Bone marrow (tissue), 2 donors: ENCODE measurements at regions not wholly inside any gene's neighbourhood (a gene's known extent, or its start where the extent isn't known, plus 50 kb on each side); places are given as distances from the start of the nearest gene placed in this dataset.

Experiments used
- DNase-seq, 2 donors: peaks; one replicate each; lab custom pipeline; 2025; lab: John Stamatoyannopoulos, UW

DNA sequence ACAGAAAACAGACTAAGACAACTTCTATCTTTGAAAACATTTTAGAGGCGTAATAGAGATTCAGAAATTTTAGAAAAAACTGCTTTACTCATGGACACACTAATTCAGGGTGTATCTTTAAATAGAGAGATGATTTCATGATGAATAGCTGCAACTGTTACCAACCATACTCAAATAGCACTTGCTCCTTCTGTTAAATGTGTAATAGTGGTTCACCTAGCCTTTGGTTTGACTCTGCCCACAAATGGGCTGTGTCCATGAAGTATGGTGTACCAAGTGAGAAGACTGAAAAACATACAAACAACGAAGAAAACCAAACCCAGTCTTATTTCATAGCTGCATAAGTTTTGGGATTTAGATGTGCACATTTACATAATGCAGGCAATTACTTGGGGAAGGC is 610.6 kb downstream of the PLCL1 start:
- DNase-seq = no peak

DNA sequence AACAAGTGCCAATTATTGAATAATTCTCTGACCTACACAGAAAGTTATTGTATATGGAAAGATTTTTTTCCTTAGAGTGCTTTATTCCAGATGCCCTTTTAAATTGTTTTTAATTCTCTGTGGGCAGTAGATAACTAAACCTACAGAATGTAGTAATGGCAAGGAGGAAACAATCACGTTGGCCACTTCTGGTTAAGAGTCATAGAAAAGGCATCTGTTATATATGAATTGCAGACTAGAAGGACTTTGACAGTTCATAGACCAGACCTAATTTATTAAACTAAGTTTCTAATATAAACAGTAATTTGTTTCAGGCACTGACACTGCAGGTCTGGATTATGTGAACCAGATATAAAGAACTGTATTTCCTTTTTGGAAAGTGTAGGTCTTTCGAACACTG is 607.5 kb downstream of the PLCL1 start:
- DNase-seq = no peak

DNA sequence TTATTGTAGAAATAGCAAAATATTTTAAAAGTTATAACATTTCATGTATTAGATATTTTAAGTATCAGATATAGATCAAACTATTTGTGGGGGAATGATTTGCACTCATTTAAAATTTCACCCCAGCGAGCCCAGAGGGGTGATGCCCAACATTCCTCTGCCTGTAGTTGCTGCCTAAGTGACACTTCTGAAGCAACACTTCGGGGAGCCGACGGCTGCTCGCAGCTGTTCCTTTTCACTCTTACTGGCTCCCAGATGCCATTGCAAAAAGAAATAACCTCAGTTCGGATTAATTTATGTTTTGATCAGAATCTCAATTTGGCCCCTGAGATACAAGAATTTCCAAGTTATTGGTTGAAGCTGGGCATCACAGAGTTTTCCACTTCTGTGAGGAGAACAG is 603.8 kb downstream of the PLCL1 start:
- no peak for DNase-seq

DNA sequence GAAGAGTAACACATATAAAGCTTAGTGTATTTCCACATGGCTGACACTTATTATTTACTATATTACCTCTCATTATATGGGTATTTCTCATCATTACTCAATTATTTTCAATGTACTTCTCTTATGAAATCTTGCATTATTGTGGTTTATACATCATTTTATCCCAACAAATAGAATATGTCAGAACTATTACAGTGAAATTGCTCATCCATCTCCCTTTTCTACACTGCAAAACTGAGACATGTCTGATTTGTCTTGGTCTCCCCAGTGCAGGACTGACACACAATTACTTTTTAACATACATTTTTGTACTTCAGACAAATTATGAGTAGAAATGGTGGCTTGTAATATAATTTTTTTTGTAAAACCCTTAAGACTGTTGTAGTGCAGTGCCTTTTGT is 600.9 kb downstream of the PLCL1 start:
- DNase-seq = no peak

DNA sequence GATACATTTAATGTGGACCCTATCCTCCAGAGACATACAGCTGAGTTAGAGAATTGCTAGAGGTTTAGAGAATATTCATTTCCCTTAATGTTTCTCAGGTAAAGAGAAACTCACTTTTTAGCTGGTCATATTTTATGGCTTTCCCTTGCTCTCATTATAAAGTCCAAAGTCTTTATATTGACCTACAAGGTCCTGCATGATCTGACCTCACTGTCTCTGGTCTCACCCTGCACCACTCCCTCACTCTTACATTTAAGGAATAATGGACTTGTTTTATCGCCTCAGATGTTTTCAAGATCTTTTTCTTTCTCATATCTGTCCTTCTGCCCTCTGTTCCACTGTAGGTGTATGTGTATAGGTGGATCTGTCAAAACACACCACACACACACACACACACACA is 597.3 kb downstream of the PLCL1 start:
- DNase-seq = no peak

DNA sequence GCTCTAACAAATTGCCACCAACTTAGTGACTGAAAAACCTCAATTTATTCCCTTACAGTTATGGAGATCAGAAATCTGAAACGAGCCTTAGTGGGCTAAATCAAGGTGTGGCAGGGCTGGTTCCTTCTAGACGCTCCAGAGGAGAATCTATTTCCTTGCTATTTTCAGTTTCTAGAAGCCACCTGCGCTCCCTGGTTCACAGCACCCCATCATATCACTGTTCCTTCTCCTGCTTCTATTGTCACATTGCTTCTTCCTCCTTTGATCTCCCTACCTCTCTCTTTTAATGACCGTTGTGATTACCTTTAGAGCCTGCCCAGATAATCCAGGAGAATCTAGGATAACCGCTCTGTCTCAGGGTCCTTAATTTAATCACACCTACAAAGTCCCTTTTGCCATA is 596.6 kb downstream of the PLCL1 start:
- no peak for DNase-seq

DNA sequence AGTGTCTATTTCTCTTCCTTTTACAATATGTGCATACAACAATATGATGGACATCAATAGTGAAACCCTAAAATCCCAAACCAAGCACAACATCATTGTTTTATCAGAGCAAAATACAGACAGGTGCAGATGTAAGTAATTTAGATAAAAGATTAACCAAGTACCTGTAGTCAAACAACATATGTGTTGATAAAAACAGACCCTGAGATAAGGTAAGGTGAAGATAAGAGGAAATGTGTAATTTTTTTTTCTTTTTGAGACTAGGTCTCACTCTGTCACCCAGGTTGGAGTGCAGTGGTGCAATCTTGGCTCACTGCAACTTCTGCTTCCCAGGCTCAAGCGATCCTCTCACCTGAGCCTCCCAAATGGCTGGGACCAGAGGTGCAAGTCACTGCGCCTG is 589.8 kb downstream of the PLCL1 start:
- DNase-seq = no peak

DNA sequence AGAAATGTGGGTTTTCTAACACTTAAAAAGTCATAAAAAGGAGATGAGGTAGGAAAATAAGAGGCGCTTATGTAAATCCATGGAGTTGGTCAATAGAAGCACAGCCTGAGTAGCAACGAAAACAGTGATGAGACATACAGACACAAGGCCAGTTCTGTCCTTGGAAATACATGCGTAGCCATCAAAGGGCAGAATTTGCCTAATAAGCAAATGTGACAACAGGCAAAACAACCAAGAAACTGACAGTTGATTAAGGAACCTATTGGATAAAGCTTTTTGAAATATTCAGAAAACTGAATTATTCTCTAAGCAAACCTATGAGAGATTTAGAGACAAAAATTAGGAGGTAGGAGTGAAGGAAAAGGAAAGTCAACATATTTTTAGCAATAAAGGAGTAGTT is 586.3 kb downstream of the PLCL1 start:
- DNase-seq = no peak

DNA sequence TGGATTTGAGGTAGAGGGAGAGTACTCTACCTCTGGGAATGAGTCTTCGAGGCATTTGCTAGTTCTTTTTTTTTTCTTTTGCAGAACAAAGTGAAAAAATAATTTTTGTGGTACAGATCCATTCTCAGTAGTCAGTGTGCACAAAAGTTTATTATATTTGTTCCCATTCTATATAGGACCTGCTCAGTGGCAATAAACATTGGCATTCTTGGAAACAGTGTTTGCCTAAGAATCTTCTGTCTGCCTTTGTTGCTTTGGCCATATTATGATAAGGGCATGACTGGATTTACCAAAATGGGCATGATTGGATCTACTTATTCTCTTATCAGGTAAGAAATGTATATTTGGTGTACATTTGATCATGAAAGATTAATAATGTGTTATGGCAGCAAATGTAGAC is 583.3 kb downstream of the PLCL1 start:
- no peak for DNase-seq

DNA sequence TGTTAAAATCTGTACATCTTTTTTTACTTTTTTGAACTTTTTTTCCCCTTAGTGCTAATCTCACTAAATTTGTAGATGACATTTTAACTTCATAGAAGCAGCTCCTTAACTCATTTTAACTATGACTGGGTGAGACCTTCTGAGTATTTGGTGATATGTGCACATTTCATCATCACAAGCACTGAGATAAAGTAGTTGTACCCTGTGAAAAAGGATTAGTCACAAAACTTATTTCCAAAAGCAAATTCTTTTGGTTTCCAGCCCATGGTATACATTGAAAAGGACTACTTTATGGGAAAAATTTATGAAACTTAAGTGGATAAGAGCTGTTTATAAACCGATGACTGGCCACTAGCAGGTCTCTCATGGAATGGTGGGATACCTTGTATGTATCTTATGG is 581.5 kb downstream of the PLCL1 start:
- no peak for DNase-seq

DNA sequence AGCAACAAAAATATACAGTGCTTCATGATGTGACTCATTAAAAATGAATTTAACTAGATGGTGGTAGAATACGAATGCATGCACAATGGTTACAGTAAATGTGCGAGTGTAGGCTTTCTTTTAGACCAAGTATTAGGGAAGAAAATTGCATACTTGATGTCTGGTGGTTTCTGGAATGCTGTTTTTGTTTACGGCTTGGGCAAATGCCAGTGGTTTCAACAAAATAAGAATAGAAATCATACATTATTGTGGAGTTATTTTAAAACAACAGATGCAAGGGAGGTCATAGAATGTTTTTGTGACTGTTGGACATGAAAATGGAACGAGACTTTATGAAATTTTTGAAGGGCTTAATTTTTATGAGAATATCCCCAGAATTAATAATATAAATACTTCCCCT is 580.9 kb downstream of the PLCL1 start:
- DNase-seq = no peak

DNA sequence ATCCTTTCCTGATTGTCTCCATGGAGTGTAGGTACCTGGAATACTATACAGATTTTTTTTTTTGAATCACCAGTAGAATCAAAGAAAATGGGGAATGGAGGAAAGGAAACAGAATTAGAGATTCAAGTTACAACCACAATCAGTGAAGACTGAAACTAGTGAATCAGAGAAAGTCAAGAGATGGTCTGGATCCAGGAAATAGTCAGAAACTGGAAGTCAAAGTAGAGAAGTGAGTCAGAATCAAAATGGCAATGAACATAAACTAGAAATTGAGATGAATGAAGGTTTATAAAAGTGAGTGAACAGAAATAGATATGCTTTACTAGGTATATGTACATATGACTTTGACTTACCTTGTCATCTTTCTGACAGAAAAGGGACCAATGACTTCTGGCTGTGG is 579.0 kb downstream of the PLCL1 start:
- no peak for DNase-seq

DNA sequence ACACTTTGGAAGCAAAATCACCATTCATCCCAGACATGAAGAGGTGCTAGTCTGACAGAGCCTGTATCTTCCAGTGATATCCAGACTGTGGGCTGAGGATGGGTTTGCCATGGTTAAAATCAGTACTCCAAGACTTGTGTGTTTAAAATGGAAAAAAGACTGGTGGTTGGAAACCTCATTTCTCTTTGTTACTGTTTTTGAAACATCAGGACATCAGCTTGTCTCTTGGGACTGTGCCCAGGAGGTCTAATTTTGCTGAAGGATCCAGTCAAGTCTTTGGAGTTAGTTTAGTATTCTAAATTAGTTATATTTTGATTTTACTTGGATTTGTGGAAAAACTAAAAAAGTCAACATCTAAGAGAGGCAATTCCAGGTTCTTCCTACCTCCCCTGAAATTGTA is 578.4 kb downstream of the PLCL1 start:
- no peak for DNase-seq

DNA sequence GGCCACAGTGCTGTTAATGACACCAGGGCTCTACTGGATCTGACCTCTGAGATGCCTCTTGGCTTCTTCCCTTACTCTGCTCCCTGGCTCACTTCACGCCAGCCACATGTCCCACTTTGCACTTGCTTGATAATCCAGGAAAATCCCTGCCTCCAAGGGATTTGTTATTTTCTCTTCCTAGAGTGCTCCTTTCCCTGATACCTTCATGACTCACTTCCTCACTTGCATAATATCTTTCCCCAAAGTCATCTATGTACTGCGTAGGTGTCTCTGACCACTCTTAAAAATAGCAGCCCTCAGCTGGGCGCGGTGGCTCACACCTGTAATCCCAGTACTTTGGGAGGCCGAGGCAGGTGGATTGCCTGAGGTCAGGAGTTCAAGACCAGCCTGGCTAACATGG is 572.3 kb downstream of the PLCL1 start:
- DNase-seq = no peak

DNA sequence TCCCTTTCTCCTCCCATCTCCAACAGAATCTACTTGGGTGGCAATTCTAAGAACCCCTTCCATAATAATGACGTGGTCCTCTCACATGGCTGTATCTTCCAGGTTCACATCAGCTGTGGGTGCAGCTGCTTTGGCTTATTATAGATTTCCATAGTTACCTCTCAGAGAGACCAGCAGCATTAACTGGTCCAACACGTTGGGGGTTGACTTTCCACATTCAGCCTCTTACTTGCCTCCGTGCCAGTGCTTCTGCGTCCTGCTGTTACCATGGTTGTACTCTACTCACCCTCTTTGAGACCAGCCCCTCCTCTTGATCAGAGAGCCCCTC is 570.7 kb downstream of the PLCL1 start:
- no peak for DNase-seq

DNA sequence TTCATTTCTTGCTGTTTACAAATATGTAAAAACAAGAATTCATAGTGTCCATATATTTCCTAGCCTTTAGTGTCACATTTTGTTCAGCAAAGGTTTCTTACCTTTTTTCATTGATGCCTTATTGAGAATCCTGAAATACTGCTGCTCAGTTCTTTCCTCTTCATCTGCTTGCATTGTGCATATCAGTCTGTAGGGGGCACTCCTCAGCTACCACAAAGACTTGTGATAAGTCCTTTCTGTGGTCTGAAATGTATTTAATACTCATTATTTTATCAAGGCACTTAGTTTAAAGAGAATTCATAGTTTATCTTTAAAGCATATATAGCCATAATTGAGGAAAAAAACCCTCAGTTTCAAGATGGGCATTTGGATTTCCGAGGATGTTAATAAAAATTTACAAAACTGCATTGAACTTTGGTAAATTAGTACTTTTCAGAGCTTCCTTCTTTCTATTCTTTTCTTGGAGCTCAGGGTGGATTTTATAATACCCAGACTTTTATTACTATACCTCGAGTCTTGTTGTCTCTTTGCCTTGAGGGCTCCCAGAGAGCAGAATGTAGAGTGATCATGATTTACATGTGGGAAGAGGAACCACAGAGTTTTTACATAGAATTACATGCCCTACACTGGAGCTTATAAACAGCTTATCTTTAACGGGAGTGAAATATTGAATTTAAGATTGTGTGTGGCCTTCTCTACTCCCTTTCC is 570.1 kb downstream of the PLCL1 start:
- no peak for DNase-seq

DNA sequence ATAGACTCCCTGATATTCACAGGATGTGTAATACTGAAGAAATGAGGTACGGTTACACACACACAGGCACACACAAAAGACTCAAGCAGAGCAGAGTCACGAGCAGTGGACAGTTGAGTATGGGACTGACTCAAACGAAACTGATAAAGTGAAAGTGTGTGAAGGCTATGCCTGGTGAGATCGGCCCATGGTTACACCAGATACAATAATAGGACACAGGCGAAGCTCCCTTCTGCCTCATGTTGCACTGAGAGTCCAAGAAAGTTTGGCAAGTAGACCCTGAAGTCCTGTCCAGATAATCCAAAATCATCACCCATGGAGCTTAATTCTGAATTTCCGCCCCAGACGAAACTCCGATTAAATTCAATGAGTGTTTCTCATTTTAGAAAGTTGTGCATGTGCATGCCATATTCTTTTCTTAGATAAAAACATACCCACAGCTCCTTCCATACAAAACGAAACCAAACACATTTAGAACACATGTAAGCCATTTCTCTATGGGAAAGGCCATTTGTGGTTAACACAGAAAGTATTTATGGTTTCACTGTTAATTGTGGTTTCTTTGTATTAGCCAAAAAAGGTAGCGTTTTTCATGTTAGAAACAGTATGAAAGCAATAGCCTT is 567.6 kb downstream of the PLCL1 start:
- no peak for DNase-seq

DNA sequence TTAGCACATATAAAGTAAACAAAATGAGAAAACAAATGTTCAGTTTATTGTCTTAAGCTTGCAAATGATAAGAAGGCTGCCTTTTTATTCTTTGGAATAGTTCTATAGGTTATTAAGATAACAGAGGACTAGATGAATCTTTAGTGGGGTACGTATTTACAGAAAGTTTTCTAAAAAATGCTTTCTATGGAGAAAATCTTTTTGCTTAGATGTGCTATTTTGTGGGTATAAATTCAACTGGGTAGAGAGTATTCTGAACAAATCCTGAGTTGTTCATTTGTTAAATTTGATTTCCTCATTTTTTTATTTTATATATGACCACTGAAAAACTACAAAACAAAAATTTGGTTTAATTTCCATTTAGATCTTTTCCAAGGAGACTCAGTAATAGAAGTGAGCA is 566.9 kb downstream of the PLCL1 start:
- DNase-seq = no peak

DNA sequence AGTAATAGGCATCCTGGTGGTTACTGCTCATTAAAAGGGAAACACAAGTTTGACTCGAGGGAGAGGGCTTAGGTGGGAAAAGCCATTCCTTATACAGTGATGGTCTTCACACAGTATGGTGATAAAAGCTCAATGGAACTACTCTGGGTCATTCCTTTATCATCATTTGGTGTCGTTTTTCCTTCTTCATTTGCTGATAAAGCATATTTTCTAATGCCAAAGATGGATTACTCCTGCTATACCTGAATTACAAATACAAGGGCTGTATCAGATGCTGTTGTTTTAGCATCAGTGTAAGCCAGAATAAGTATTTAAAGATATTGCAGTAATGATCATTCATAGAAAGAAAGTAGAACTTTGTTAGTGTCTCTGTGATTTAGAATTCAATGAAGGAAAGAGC is 563.7 kb downstream of the PLCL1 start:
- DNase-seq = no peak

DNA sequence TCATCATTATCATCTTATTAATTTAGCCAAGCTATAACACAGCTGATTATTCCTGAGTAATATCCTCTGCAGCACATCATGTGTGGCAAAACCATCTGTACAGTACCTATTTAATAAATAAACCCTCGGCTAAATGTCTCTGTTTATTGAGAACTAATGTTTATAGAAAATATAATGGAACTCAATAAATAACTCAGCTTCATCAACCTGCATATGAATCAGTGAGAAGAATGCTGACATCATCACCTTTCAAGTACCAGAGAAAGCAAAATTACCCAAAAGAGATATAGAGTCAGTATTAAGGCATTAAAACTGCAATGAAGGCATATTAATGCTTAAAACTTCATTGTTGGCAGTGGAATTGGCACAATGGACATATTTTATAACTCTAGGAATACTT is 558.3 kb downstream of the PLCL1 start:
- no peak for DNase-seq

DNA sequence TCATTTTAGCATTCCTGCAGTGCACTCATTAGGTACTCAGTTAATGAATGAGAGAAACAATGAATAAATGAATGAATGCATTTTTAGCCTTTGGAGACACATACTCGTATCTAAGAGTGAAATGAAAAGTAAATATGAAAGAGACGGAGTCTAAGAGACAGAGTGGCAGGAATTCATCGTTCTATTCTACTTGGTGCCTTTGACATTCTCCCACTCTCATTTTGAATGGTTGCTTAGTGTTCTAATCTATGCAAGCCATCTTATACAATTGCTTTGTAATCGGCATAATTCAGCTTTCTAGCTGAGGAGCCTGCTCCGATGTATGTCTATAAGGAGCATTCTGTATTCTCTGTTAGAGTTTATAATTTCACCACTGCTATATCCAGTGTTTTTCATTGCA is 554.9 kb downstream of the PLCL1 start:
- DNase-seq = no peak

DNA sequence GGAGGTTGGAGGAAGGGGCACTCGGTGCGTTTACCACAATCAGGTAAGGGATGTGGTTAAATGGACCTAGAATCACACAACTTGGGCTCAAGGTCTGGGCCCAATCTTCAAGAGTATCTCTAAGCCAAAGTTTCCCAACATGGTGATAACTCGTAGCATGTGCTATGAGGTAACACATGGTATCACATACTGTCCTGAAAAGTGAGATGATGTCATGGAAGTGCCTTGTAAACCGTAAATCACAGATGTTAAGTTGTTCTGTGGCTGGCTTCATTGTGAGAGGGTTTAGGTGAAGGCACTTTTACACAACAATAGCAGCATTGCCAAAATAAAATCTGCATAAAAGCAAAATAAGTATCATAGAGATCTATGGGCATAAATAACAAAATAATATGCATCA is 551.8 kb downstream of the PLCL1 start:
- DNase-seq = no peak

DNA sequence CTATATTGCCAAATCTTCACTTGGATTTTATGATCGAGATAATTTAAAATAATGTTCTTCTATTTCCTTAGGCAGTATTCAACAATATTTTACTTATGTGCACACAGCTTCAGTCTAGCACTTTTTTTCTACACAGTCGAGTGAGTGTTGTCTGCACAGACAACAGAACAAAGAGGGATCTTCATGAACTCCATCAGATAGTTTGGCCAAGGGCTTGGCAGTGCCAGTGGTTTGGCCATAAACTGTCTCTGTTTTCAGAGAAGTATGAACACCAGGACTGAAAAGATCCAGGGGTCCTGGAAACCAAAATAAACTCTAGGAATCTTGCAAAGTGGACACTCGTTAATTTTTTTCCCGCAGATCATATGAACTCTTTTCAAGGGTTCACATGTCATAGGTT is 547.3 kb downstream of the PLCL1 start:
- DNase-seq = no peak

DNA sequence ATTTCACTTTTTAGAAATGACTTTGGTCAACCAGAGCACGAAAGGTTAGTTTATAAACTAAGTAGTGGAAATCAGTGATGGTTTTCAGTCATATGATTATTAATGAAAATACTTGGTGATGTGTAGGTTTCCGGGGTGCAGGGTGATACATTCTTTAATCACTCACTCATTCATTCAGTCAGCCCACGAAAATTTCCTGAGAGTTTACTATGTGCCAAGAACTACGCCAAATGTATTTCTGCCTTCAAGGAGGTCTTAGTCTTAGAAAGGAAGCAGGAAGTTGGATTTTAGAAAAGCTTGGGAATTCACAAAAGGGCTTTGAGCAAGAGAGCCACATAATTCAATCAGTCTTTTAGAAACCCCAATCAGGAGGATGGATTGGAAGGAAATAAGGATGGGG is 543.6 kb downstream of the PLCL1 start:
- DNase-seq = no peak

DNA sequence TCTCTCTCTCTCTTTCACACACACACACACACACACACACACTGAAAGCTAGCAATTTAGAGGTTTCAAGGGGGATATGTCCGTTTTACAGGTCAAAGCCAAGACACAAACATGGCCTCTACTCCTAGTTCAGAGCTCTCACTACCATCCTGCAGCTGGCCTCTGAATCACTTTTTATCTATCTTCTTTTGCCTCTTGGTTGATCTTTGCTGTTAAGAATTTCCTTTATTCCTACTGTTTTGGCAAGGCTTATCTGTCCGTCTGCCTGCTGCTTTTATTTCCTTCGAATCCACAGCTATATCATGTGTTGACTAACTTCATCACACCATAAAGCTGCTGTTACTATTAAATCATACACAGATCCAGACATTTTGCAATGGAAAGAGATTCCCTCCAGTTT is 543.0 kb downstream of the PLCL1 start:
- no peak for DNase-seq
